CD14-positive monocyte (primary cell): ENCODE measurements at regions not wholly inside any gene's neighbourhood (a gene's known extent, or its start where the extent isn't known, plus 50 kb on each side); places are given as distances from the start of the nearest gene placed in this dataset.

Experiments used
- DNase-seq, 3 donors: peaks; one replicate each; pipeline ENCODE4 v3.0.0-alpha.2; 2011 to 2022
- H2AFZ ChIP-seq: 2 replicates; pipeline ENCODE4 v1.6.0; 2012; ENCODE audit warnings: mild to moderate bottlenecking, low read depth, low read length, inconsistent platforms; ENCODE audit not compliant: insufficient read depth, poor library complexity, severe bottlenecking
- H3K27ac ChIP-seq, 2 donors: 1 replicate in 1 of 2; 2 replicates in 1 of 2; pipeline ENCODE4 v1.5.1; 2012 to 2013; ENCODE audit warnings: low read length in 2 of 2, control low read depth in 1 of 2, inconsistent platforms in 1 of 2, low read depth in 1 of 2, mild to moderate bottlenecking in 1 of 2
- H3K27me3 ChIP-seq, 2 donors: one replicate each; pipeline versions ENCODE4 v1.6.0 to v1.6.1; 2011 to 2013; ENCODE audit warnings: low read length in 2 of 2; ENCODE audit not compliant: control insufficient read depth in 2 of 2, insufficient read depth in 2 of 2
- H3K36me3 ChIP-seq, 2 donors: replicated peaks in 1 of 2; 1 replicate in 1 of 2; 2 replicates in 1 of 2; pipeline versions ENCODE4 v1.5.1 to v1.6.1; 2012 to 2013; ENCODE audit warnings: low read length in 2 of 2, control low read depth in 1 of 2, inconsistent platforms in 1 of 2, mild to moderate bottlenecking in 1 of 2; ENCODE audit not compliant: insufficient read depth in 2 of 2, control insufficient read depth in 1 of 2
- H3K4me1 ChIP-seq, 2 donors: 1 replicate in 1 of 2; 2 replicates in 1 of 2; pipeline versions ENCODE4 v1.5.1 to v1.6.1; 2012 to 2013; ENCODE audit warnings: low read length in 2 of 2, control low read depth in 1 of 2, inconsistent platforms in 1 of 2, mild to moderate bottlenecking in 1 of 2, moderate library complexity in 1 of 2; ENCODE audit not compliant: insufficient read depth in 2 of 2, control insufficient read depth in 1 of 2
- H3K4me2 ChIP-seq: replicated peaks from 2 replicates; pipeline ENCODE3; 2012; ENCODE audit warnings: low read length, moderate library complexity, mild to moderate bottlenecking; ENCODE audit not compliant: poor library complexity, severe bottlenecking; ENCODE audit errors: extremely low read depth
- H3K4me3 ChIP-seq, 3 experiments: fragments of 200-600 bp in 1 of 3; sonication (generic) in 1 of 3; replicated peaks in 1 of 3; 1 replicate in 2 of 3; 2 replicates in 1 of 3; pipeline ENCODE4 v1.5.1; 2011 to 2013; ENCODE audit warnings: low read length in 3 of 3, mild to moderate bottlenecking in 3 of 3, control low read depth in 2 of 3, low read depth in 2 of 3, inconsistent platforms in 1 of 3, moderate library complexity in 1 of 3
- H3K79me2 ChIP-seq: 2 replicates; pipeline ENCODE4 v1.6.0; 2012; ENCODE audit warnings: mild to moderate bottlenecking, control low read depth, inconsistent platforms, low read length, moderate library complexity; ENCODE audit not compliant: insufficient read depth
- H3K9ac ChIP-seq: 2 replicates; pipeline ENCODE4 v1.6.0; 2017; ENCODE audit warnings: low read length, mild to moderate bottlenecking; ENCODE audit not compliant: insufficient read depth, poor library complexity, severe bottlenecking
- H3K9me3 ChIP-seq, 2 donors: replicated peaks in 1 of 2; 1 replicate in 1 of 2; 2 replicates in 1 of 2; pipeline versions ENCODE4 v1.5.1 to v1.6.1; 2012 to 2013; ENCODE audit warnings: low read length in 2 of 2, control low read depth in 1 of 2; ENCODE audit not compliant: control insufficient read depth in 1 of 2, insufficient read depth in 1 of 2
- H4K20me1 ChIP-seq: 2 replicates; pipeline ENCODE4 v1.6.0; 2012; ENCODE audit warnings: mild to moderate bottlenecking, low read length, control low read depth, moderate library complexity; ENCODE audit not compliant: insufficient read depth
- H3K27ac Mint-ChIP-seq, 7 donors: one replicate each; pipeline ENCODE4 v1.8.0; 2020; ENCODE audit warnings: mild to moderate bottlenecking in 7 of 7, mixed read lengths in 7 of 7, moderate library complexity in 6 of 7, inconsistent platforms in 2 of 7
- H3K27me3 Mint-ChIP-seq, 3 donors: one replicate each; pipeline ENCODE4 v1.8.0; 2021 to 2022; ENCODE audit warnings: low read depth in 3 of 3, mild to moderate bottlenecking in 3 of 3, mixed read lengths in 3 of 3, moderate library complexity in 3 of 3, inconsistent platforms in 1 of 3
- H3K36me3 Mint-ChIP-seq, 2 donors: one replicate each; pipeline ENCODE4 v1.8.0; 2020; ENCODE audit warnings: mixed read lengths in 2 of 2, inconsistent platforms in 1 of 2, mild to moderate bottlenecking in 1 of 2
- H3K4me1 Mint-ChIP-seq: one replicate; pipeline ENCODE4 v1.8.0; 2020; ENCODE audit warnings: mild to moderate bottlenecking, mixed read lengths
- H3K4me3 Mint-ChIP-seq, 2 donors: one replicate each; pipeline ENCODE4 v1.8.0; 2020; ENCODE audit warnings: mild to moderate bottlenecking in 2 of 2, mixed read lengths in 2 of 2, moderate library complexity in 1 of 2
- H3K9me3 Mint-ChIP-seq, 7 donors: one replicate each; pipeline ENCODE4 v1.8.0; 2020 to 2022; ENCODE audit warnings: mixed read lengths in 7 of 7, mild to moderate bottlenecking in 6 of 7, moderate library complexity in 6 of 7, inconsistent platforms in 2 of 7
- WGBS: methylation state at CpG from one replicate; pipeline ENCODE4 v1.1.5; 2013; ENCODE audit warnings: missing lambda C conversion rate; ENCODE audit not compliant: insufficient coverage; 5-methylcytosine and 5-hydroxymethylcytosine counted together
- intact Hi-C, 2 donors: fragments of 100-400 bp; cut with micrococcal nuclease; formaldehyde crosslinking; loops; one replicate each; pipeline versions ENCODE4 v1.15.0 to v1.15.1; 2023
- TF ChIP-seq, protein P1 (sequence below): fragments of 200-600 bp; IDR thresholded peaks from one replicate; pipeline ENCODE4 v1.8.0; 2022; ENCODE audit warnings: antibody characterized with exemption, mild to moderate bottlenecking

DNA sequence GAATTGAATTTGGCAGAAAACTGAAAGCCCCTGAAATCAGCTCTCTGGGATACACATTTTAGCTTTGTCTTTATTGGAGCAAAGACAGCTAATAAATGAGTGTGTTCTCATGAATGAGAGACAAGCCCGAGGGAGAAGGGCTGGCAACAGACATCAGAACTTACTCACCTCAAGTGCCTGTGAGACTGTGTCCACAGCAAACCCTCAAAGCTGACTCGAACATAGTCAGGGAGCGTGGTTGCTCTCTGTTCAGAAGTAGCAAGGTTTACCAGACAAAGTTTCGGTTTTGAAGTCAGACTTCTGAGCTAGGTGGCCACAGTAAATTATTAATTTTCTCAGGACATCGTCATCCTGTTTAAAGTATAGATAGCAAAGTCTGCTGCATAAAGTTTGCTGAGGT is 207.9 kb downstream of the CMPK2 start:
- WGBS: no CpG with 5 or more reads among the region's 5 CpGs
- TF ChIP-seq, protein P1, sequence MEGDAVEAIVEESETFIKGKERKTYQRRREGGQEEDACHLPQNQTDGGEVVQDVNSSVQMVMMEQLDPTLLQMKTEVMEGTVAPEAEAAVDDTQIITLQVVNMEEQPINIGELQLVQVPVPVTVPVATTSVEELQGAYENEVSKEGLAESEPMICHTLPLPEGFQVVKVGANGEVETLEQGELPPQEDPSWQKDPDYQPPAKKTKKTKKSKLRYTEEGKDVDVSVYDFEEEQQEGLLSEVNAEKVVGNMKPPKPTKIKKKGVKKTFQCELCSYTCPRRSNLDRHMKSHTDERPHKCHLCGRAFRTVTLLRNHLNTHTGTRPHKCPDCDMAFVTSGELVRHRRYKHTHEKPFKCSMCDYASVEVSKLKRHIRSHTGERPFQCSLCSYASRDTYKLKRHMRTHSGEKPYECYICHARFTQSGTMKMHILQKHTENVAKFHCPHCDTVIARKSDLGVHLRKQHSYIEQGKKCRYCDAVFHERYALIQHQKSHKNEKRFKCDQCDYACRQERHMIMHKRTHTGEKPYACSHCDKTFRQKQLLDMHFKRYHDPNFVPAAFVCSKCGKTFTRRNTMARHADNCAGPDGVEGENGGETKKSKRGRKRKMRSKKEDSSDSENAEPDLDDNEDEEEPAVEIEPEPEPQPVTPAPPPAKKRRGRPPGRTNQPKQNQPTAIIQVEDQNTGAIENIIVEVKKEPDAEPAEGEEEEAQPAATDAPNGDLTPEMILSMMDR: no peak
- no peak overlapping the region for H2AFZ ChIP-seq
- H3K9ac ChIP-seq: no peak overlapping the region
- H3K36me3 ChIP-seq: no peaks in the 10 kb centered on the region
- DNase-seq: no peak
- H3K27me3 ChIP-seq: no peaks in the 10 kb centered on the region
- Mint-ChIP-seq H3K36me3 (no peaks in the 10 kb centered on the region), H3K4me3 (no peak overlapping the region), H3K27ac (no peak overlapping the region), H3K4me1 (no peaks in the 10 kb centered on the region), H3K27me3 (peaks cover 0 to 1% (median 0%) of the 10 kb centered on the region in 3 donors), H3K9me3 (peaks cover 0 to 2% (median 0%) of the 10 kb centered on the region in 7 donors)
- intact Hi-C loops: no loop called here
- no peak overlapping the region for H3K4me3 ChIP-seq
- H3K4me2 ChIP-seq: no peak overlapping the region
- no peaks in the 10 kb centered on the region for H3K4me1 ChIP-seq
- H3K79me2 ChIP-seq: no peaks in the 10 kb centered on the region
- H3K27ac ChIP-seq: no peak overlapping the region
- H3K9me3 ChIP-seq: no peaks in the 10 kb centered on the region
- H4K20me1 ChIP-seq: no peaks in the 10 kb centered on the region

DNA sequence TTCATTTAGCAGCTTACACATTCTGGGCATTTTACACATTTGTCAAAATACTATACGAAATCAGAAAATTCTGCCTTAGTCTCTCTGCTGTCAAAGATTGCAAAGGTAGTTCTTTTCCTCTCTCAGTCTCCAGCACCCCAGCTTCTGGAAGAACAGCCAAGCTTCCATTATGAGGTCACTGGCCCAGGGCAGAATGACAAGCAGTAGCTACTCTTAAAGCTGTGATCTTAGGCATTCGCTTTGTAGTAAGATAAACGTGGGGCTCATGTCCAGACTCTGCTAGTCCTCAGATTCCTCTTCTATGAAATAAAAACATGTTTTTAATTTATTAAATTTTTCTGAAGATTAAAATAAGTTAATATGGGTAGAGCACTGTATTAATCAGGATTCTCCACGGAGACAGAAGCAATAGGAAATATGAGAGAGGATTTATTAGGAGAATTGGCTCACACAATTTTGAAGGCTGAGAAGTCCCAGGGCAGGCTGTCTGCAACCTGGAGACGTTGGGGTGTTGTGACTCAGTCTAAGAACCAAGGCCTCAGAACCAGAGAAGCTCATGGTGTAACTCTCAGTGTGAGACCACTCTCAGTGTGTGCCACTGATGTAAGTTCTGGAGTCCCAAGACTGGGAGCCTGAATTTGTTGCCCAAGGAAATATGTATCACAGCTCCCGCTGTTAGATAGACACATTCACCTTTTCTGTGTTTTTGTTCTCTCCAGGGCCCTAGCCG is 201.2 kb downstream of the CMPK2 start:
- Histone ChIP-seq H3K27ac (no peak overlapping the region), H3K36me3 (no peaks in the 10 kb centered on the region), H3K9me3 (no peaks in the 10 kb centered on the region), H4K20me1 (no peaks in the 10 kb centered on the region), H3K4me2 (no peak overlapping the region), H3K4me3 (no peak overlapping the region), H3K4me1 (no peaks in the 10 kb centered on the region), H3K79me2 (no peaks in the 10 kb centered on the region), H3K27me3 (no peaks in the 10 kb centered on the region), H3K9ac (no peak overlapping the region), H2AFZ (no peak overlapping the region)
- WGBS: 75% methylated on average over 4 of the region's 7 CpGs
- Mint-ChIP-seq H3K9me3 (peaks cover 0 to 2% (median 0%) of the 10 kb centered on the region in 7 donors), H3K27me3 (peaks cover 0 to 3% (median 2%) of the 10 kb centered on the region in 3 donors), H3K36me3 (no peaks in the 10 kb centered on the region), H3K27ac (no peak overlapping the region), H3K4me3 (no peak overlapping the region), H3K4me1 (no peaks in the 10 kb centered on the region)
- intact Hi-C loops: no loop called here
- no peak for DNase-seq
- TF ChIP-seq, protein P1: no peak
